ENCODE measurements at regions not wholly inside any gene's neighbourhood (a gene's known extent, or its start where the extent isn't known, plus 50 kb on each side); places are given as distances from the start of the nearest gene placed in this dataset.
"Not testable (repeated sequence)": the region's sequence is repeated elsewhere in the genome, so short reads cannot be mapped to it uniquely, and the experiment has no call there.

DNA sequence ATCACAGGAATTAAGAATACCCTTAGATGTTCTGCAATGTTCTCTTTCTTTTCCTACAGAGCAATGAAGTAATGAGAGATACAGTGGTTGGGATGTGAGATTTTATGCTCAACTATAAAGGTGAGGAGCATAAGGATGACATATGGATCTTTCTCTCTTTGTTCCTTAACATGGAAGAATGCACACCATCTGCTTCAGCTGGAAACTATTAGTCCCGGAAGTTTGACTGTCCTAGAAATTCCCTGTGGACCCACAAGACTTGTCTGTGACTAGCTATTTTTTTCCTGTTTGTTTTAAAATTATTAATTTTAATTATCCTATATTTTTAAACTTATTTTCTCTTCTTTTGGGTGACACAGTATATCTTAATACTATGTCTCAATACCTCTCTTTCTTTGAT is 80.2 kb downstream of the DKK1 start:
- TF ChIP-seq FOXP2 (optimal IDR thresholded peaks at IDR 0.05; ENCODE audit: control extremely low read depth, extremely low read length, insufficient read depth) (no peak), POLR2AphosphoS5 (IDR thresholded peaks at IDR 0.05; ENCODE audit: borderline replicate concordance, low read depth, low read length) (no peak), EZH2 (IDR thresholded peaks at IDR 0.05) (no peak)
- no peak for DNase-seq (ENCODE audit: low read depth, low spot score)
- no peaks in the 10 kb centered on the region for H3K36me3 ChIP-seq (ENCODE audit: insufficient read depth, low read length)
- no peak overlapping the region for H3K4me3 ChIP-seq
- no peak overlapping the region for H3K9ac ChIP-seq (ENCODE audit: insufficient read length)
- H3K9me3 ChIP-seq (ENCODE audit: low read depth, low read length) = no peaks in the 10 kb centered on the region
- H3K27ac ChIP-seq = no peak overlapping the region

- Histone ChIP-seq H3K9me3 (ENCODE audit: low read depth, low read length) (no peaks in the 10 kb centered on the region), H3K36me3 (ENCODE audit: insufficient read depth, low read length) (no peaks in the 10 kb centered on the region), H3K9ac (ENCODE audit: insufficient read length) (no peak overlapping the region), H3K4me3 (no peak overlapping the region), H3K27ac (no peak overlapping the region)
- DNase-seq (ENCODE audit: low read depth, low spot score) = no peak
- TF ChIP-seq EZH2 (IDR thresholded peaks at IDR 0.05) = no peak
- no peak for TF ChIP-seq FOXP2 (optimal IDR thresholded peaks at IDR 0.05; ENCODE audit: control extremely low read depth, extremely low read length, insufficient read depth)
- TF ChIP-seq POLR2AphosphoS5 (IDR thresholded peaks at IDR 0.05; ENCODE audit: borderline replicate concordance, low read depth, low read length) = no peak
Measured at GRCh38 chr10:52400562-52400961, 86.5 kb downstream of the DKK1 start.

DNA sequence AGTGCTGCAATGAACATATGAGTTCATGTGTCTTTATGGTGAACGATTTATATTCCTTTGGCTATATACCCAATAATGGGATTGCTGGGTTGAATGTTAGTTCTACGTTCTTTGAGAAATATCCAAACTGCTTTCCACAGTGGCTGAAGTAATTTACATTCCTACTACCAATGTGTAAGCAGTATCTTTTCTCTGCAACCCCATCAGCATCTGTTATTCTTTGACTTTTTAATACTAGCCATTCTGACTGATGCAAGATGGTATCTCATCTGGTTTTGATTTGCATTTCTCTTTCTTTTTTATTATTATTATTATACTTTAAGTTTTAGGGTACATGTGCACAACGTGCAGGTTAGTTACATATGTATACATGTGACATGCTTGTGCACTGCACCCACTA is 89.7 kb downstream of the DKK1 start:
- not testable (repeated sequence) for H3K9me3 ChIP-seq (ENCODE audit: low read depth, low read length); H3K27ac ChIP-seq; H3K36me3 ChIP-seq (ENCODE audit: insufficient read depth, low read length); DNase-seq (ENCODE audit: low read depth, low spot score); H3K4me3 ChIP-seq; H3K9ac ChIP-seq (ENCODE audit: insufficient read length)

- Histone ChIP-seq H3K36me3 (ENCODE audit: insufficient read depth, low read length) (no peaks in the 10 kb centered on the region), H3K4me3 (no peak overlapping the region), H3K9me3 (ENCODE audit: low read depth, low read length) (no peaks in the 10 kb centered on the region), H3K9ac (ENCODE audit: insufficient read length) (no peak overlapping the region), H3K27ac (no peak overlapping the region)
- no peak for DNase-seq (ENCODE audit: low read depth, low spot score)
- no peak for TF ChIP-seq FOXP2 (optimal IDR thresholded peaks at IDR 0.05; ENCODE audit: control extremely low read depth, extremely low read length, insufficient read depth)
- no peak for TF ChIP-seq EZH2 (IDR thresholded peaks at IDR 0.05)
- TF ChIP-seq POLR2AphosphoS5 (IDR thresholded peaks at IDR 0.05; ENCODE audit: borderline replicate concordance, low read depth, low read length) = no peak
Measured at GRCh38 chr10:52409195-52409594, 95.1 kb downstream of the DKK1 start.

DNA sequence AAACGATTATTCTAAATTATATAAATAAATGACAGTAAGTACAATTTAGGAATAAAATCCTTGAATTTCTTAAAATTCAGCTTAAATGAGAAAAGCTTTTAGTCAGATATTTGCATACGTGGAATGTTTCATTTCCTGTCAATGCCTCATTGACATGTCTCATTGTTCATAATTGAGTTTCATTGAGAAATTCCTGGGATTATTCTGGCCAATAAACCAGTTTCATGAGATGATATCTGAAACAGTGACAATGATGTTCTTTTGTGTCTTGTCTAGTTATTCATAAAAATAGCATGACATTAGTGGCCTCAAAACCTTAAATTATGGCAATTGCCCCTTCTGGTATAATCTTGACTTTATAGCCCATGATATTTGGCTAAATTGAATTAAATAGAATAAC is 95.8 kb downstream of the DKK1 start:
- H3K4me3 ChIP-seq = no peak overlapping the region
- DNase-seq (ENCODE audit: low read depth, low spot score) = no peak
- H3K9ac ChIP-seq (ENCODE audit: insufficient read length) = no peak overlapping the region
- no peak overlapping the region for H3K27ac ChIP-seq
- TF ChIP-seq POLR2AphosphoS5 (IDR thresholded peaks at IDR 0.05; ENCODE audit: borderline replicate concordance, low read depth, low read length) (no peak), FOXP2 (optimal IDR thresholded peaks at IDR 0.05; ENCODE audit: control extremely low read depth, extremely low read length, insufficient read depth) (no peak), EZH2 (IDR thresholded peaks at IDR 0.05) (no peak)
- H3K36me3 ChIP-seq (ENCODE audit: insufficient read depth, low read length) = no peaks in the 10 kb centered on the region
- H3K9me3 ChIP-seq (ENCODE audit: low read depth, low read length) = no peaks in the 10 kb centered on the region

DNA sequence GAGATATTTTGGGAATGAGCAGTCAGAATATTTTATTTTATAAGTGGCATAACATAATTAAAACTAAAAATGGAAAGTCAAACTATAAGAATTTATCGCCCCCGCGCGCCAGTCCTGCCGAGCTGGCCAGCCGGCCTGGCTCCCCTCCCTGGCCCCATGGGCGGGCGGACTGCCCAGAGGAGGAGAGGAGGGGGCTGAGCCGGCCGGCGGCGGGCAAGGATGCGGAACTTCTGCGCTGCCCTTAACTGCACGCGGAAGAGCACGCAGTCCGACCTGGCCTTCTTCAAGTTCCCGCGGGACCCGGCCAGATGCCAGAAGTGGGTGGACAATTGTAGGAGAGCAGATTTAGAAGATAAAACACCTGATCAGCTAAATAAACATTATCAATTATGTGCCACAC is 96.8 kb downstream of the DKK1 start:
- no peak for DNase-seq (ENCODE audit: low read depth, low spot score)
- Histone ChIP-seq H3K9me3 (ENCODE audit: low read depth, low read length) (no peaks in the 10 kb centered on the region), H3K9ac (ENCODE audit: insufficient read length) (no peak overlapping the region), H3K36me3 (ENCODE audit: insufficient read depth, low read length) (no peaks in the 10 kb centered on the region), H3K27ac (no peak overlapping the region), H3K4me3 (no peak overlapping the region)
- TF ChIP-seq POLR2AphosphoS5 (IDR thresholded peaks at IDR 0.05; ENCODE audit: borderline replicate concordance, low read depth, low read length) (no peak), FOXP2 (optimal IDR thresholded peaks at IDR 0.05; ENCODE audit: control extremely low read depth, extremely low read length, insufficient read depth) (no peak), EZH2 (IDR thresholded peaks at IDR 0.05) (no peak)

- H3K9me3 ChIP-seq (ENCODE audit: low read depth, low read length) = no peaks in the 10 kb centered on the region
- no peak overlapping the region for H3K4me3 ChIP-seq
- no peaks in the 10 kb centered on the region for H3K36me3 ChIP-seq (ENCODE audit: insufficient read depth, low read length)
- H3K27ac ChIP-seq = no peak overlapping the region
- TF ChIP-seq FOXP2 (optimal IDR thresholded peaks at IDR 0.05; ENCODE audit: control extremely low read depth, extremely low read length, insufficient read depth) (no peak), EZH2 (IDR thresholded peaks at IDR 0.05) (no peak), POLR2AphosphoS5 (IDR thresholded peaks at IDR 0.05; ENCODE audit: borderline replicate concordance, low read depth, low read length) (no peak)
- H3K9ac ChIP-seq (ENCODE audit: insufficient read length) = no peak overlapping the region
- DNase-seq (ENCODE audit: low read depth, low spot score) = no peak
Measured at GRCh38 chr10:52419281-52419680, 105.2 kb downstream of the DKK1 start.

GRCh38 chr10:52420656-52421055 is 106.6 kb downstream of the DKK1 start:
- Histone ChIP-seq H3K9me3 (ENCODE audit: low read depth, low read length) (no peaks in the 10 kb centered on the region), H3K27ac (no peak overlapping the region), H3K4me3 (no peak overlapping the region), H3K36me3 (ENCODE audit: insufficient read depth, low read length) (no peaks in the 10 kb centered on the region), H3K9ac (ENCODE audit: insufficient read length) (no peak overlapping the region)
- no peak for TF ChIP-seq FOXP2 (optimal IDR thresholded peaks at IDR 0.05; ENCODE audit: control extremely low read depth, extremely low read length, insufficient read depth)
- no peak for TF ChIP-seq EZH2 (IDR thresholded peaks at IDR 0.05)
- TF ChIP-seq POLR2AphosphoS5 (IDR thresholded peaks at IDR 0.05; ENCODE audit: borderline replicate concordance, low read depth, low read length) = no peak
- no peak for DNase-seq (ENCODE audit: low read depth, low spot score)

- Histone ChIP-seq H3K36me3 (ENCODE audit: insufficient read depth, low read length) (no peaks in the 10 kb centered on the region), H3K9ac (ENCODE audit: insufficient read length) (no peak overlapping the region), H3K4me3 (no peak overlapping the region), H3K9me3 (ENCODE audit: low read depth, low read length) (no peaks in the 10 kb centered on the region), H3K27ac (no peak overlapping the region)
- TF ChIP-seq EZH2 (IDR thresholded peaks at IDR 0.05) (no peak), POLR2AphosphoS5 (IDR thresholded peaks at IDR 0.05; ENCODE audit: borderline replicate concordance, low read depth, low read length) (no peak), FOXP2 (optimal IDR thresholded peaks at IDR 0.05; ENCODE audit: control extremely low read depth, extremely low read length, insufficient read depth) (no peak)
- no peak for DNase-seq (ENCODE audit: low read depth, low spot score)
Measured at GRCh38 chr10:52423369-52423768, 109.3 kb downstream of the DKK1 start.
